ENCODE measurements at regions not wholly inside any gene's neighbourhood (a gene's known extent, or its start where the extent isn't known, plus 50 kb on each side); places are given as distances from the start of the nearest gene placed in this dataset.

GRCh38 chr6:166745801-166746668 is 119.0 kb upstream of the RPS6KA2 start:
- Histone ChIP-seq H3K79me2 (ENCODE audit: control insufficient read depth, insufficient read depth, low read length) (no peaks in the 10 kb centered on the region), H3K9ac (ENCODE audit: low read length) (no peak overlapping the region), H3K9me3 (ENCODE audit: control extremely low read depth in 1 of 3, control insufficient read depth in 2 of 3, insufficient read depth in 1 of 3, low read length in 2 of 3) (peaks cover 0 to 6% (median 0%) of the 10 kb centered on the region in 3 donors), H3K27ac (ENCODE audit: low read length in 2 of 2) (no peak overlapping the region), H3K36me3 (replicated peaks in 1 of 2; ENCODE audit: control extremely low read depth in 1 of 2, control insufficient read depth in 1 of 2, extremely low read depth in 1 of 2, insufficient read depth in 2 of 2, low read length in 1 of 2) (no peaks in the 10 kb centered on the region), H3K4me2 (replicated peaks; ENCODE audit: low read depth, low read length, poor library complexity, severe bottlenecking) (no peak overlapping the region), H4K20me1 (ENCODE audit: control insufficient read depth, insufficient read depth, low read length, poor library complexity, severe bottlenecking) (no peaks in the 10 kb centered on the region), H3K4me3 (ENCODE audit: control extremely low read depth in 1 of 5, extremely low read depth in 1 of 5, insufficient read depth in 1 of 5, low read depth in 2 of 5, low read length in 4 of 5) (no peak overlapping the region), H3K27me3 (replicated peaks in 1 of 4; ENCODE audit: control extremely low read depth in 1 of 4, control insufficient read depth in 3 of 4, insufficient read depth in 4 of 4, low read length in 3 of 4) (peaks cover 0 to 12% (median 2%) of the 10 kb centered on the region in 4 experiments), H2AFZ (ENCODE audit: insufficient read depth, low read depth, low read length, poor library complexity, severe bottlenecking) (no peak overlapping the region), H3K4me1 (ENCODE audit: control insufficient read depth in 2 of 2, insufficient read depth in 2 of 2, low read length in 2 of 2) (peaks cover 10 to 22% of the 10 kb centered on the region in 2 donors)
- Mint-ChIP-seq H3K27ac (no peak overlapping the region), H3K9me3 (ENCODE audit: insufficient read depth) (no peaks in the 10 kb centered on the region), H3K4me1 (peaks cover 15% of the 10 kb centered on the region), H3K27me3 (peaks cover 3% of the 10 kb centered on the region), H3K4me3 (no peak overlapping the region)
- no peak for TF ChIP-seq EZH2 (IDR thresholded peaks at IDR 0.05; ENCODE audit: borderline replicate concordance, insufficient read depth, low read depth, low read length, poor library complexity, severe bottlenecking)
- TF ChIP-seq, protein P1, sequence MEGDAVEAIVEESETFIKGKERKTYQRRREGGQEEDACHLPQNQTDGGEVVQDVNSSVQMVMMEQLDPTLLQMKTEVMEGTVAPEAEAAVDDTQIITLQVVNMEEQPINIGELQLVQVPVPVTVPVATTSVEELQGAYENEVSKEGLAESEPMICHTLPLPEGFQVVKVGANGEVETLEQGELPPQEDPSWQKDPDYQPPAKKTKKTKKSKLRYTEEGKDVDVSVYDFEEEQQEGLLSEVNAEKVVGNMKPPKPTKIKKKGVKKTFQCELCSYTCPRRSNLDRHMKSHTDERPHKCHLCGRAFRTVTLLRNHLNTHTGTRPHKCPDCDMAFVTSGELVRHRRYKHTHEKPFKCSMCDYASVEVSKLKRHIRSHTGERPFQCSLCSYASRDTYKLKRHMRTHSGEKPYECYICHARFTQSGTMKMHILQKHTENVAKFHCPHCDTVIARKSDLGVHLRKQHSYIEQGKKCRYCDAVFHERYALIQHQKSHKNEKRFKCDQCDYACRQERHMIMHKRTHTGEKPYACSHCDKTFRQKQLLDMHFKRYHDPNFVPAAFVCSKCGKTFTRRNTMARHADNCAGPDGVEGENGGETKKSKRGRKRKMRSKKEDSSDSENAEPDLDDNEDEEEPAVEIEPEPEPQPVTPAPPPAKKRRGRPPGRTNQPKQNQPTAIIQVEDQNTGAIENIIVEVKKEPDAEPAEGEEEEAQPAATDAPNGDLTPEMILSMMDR (IDR thresholded peaks at IDR 0.05), result no peak
- 92% methylated on average over 15 of the region's 16 CpGs for WGBS (ENCODE audit: insufficient coverage)
- ATAC-seq (ENCODE audit: low read depth) (no peak), DNase-seq (no peak)
- intact Hi-C loops (cut with micrococcal nuclease), result no loop called here
- CTCF ChIA-PET, result interaction anchor here (0.6 kb wide), 1 partner anchor 620 kb away, joined by 4 read pairs; no protein-coding TSS in a partner anchor
- POLR2A ChIA-PET, result no interaction called here

Measured in B cell (primary cell).